MV-4-11 (cell line): ENCODE measurements at regions not wholly inside any gene's neighbourhood (a gene's known extent, or its start where the extent isn't known, plus 50 kb on each side); places are given as distances from the start of the nearest gene placed in this dataset.

Experiments used
- DNase-seq: peaks from one replicate; lab custom pipeline; 2025; lab: John Stamatoyannopoulos, UW

DNA sequence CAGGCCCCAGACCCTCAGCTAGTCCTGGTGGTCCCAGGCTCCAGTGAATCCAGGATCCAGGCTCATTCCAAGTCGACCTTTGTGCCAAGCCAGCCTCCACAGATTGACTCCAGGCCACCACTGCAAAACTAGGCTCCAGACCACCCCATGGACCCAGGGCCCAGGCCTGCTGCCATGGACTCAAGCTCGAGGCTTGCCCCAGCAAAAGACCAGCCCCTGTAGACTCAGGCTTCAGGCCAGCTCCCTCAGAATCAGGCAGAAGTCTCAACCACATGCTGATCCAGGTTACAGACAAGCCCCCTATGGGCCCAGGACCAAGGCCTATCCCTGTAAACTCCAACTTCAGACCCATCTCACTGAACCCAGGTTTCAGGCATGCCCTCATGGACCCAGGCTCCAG lies 692.4 kb downstream of the PCDH19 start:
- no peak for DNase-seq

DNA sequence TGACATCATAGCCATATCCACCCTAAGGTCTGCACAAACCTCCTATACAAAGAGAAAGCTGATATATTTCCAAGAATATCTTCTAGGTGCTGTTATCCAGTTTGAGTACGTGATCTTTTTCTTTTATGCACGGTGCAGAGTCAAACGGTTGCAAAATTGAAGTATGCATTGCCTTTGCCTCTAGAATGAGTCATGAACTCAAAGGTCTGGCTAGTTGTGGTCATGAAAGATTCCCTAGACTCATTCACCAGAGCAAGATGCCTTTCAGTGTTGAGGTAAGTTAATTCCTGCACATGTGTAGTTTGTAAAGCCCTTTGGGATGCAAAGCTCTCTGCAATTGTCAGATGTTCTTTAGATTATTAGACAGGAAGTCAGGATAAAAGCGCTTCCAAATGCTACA lies 704.4 kb downstream of the PCDH19 start:
- no peak for DNase-seq

DNA sequence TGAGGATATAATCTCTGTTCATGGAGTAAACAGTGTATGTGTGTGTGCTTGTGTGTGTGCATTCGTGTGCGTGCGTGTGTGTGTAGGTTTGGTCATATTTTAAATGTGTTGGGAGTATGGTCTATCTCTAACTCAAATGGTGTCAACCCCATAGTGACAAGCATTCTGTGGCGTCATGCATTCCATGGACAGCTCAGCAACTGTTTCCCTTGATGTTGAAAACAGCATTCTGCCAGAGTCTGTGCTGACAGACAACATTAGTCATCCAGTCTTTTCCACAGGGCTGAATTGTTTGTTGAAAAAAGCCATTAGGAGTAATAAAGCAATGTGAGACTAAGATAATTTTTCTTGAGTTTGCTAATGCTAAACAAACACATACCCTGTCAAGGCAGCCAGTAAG lies 706.6 kb downstream of the PCDH19 start:
- no peak for DNase-seq

DNA sequence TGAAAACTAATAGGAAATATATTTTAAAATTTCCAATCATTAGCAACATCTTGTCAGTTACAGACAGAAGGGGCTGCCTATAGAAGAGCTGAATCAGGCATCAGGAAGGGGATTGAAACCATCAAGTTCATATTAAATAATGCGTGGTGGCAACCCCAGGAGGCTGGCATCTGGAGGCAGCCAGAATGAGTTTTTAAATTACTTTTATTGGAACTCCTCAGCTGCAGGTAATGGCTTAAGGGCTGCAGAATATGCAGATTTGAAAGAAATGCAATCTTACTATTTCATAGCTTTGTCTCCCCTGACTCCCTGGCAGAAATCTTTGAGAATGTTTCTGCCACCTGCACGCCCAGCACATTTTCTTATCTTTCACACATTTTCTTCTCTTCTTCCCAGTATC lies 711.6 kb downstream of the PCDH19 start:
- no peak for DNase-seq

DNA sequence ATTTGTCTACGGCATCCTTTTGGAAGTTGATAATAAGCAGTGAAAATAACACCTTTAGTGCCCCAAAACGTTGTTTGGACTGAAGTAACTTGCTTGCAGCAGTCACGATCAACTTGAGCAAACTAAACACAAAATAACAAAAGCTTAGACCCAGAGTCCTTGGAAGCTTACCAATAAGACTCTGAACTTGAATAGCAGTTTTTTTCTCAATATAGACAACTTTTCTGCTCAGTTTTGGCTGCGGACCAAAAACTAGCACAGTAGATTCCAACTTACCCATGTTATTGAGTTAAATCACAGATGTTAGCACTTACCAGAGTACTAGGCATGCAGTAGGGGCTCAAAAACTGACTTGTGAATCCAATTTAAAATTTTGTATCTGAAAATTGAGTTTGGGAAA lies 746.9 kb downstream of the PCDH19 start:
- no peak for DNase-seq

DNA sequence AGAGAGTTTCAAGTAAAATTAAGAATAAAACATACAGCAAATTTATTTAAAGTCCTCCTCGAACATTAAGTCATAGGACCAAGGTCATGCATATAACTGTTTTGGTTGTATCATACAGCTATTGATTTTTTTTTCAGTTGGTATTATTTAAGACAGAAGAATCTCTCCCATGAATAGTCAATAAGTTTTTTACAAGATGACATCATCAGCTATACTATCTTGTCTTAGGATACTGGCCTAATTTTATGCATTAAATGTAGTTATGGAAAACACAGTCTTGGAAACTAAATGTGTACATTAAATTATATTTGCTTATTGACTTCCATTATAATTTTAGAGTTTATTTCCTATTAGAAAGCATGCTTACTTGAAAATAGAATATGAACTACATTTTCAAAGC lies 755.9 kb downstream of the PCDH19 start:
- no peak for DNase-seq

DNA sequence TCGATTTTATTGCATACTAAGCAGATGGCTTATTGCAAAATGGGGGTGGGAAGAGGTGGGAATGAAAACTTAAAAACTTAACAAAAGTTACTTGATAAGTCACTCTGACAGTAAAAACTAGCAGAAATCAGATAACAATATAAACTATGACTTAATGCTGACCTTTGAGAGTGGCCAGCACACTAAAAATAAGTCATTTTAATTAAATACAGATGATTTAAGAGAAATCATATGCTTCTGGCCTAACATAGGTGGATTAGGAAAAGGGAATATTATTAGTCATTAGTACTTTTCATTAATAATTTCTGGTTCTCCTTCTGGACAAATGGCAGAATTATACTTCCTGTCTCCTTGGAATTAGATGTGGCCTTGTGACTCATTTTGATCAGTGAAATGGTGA lies 756.7 kb downstream of the PCDH19 start:
- no peak for DNase-seq

DNA sequence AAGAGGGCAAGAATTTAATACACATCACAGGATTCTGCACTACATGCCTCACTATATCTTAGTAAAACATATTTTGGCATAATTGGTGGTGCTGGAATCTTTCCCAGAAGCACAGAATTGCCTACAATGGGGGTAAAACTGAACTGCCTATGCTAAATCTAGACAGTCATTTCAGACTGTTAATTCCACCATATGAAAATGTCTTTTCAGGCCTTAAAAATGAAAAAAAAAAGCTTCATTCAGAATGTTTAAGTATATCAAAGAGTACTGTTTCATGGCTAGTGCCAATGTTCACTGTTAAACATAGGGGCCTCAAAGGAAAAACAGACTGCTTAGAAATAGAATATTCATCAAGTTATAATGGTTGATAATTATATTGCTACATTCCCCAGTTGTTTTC lies 797.0 kb downstream of the PCDH19 start:
- no peak for DNase-seq

DNA sequence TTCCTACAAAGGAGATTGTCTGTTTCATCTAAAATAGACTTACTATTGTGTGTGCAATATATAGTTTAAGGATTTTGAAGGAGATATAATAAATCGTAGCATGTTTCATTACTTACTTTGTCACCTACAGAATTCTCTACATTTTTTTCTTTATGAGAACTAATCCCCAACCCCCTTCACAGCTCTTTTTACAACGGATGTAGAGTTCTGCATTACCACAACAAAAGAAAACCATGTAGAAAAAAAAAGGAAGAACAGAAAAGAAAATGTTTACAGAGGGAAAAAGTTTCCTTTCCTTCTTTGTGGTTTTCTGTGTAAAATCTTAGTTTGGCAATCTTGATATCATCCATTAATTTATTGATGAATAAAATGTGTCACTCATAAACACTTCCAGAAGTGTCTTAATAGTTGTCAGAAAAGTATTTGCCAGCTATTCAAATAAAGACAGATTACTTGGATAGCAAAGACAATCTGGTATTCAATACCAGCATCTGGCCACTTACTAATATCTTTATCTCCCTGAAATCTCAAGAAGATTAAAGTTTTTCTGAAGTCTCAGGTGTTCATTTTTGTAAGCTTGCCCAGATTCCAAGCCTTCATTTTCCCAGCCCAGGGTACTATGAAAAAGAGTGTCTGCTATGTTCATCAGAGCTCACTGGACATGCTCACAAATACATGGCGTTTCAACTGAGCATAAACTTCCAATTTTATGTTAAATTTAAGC lies 806.8 kb downstream of the PCDH19 start:
- DNase-seq: no peak

DNA sequence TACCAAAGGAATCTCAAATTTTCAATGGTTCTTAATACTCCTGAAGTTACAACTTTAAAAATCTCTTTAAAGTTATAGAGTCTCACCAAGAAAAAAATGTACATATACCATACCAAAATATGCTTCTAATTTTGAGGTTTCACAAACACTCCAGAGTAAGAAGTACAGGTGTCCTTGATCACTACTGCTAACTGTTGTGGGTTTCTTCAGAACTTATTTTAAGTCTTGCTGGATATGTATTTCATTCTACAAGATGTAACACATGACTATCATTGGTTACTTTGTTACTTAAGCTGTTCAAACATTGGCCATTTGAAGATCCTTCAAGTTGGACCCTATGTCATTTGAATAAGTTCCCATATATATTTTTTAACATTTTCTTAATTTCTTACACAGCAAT lies 808.0 kb downstream of the PCDH19 start:
- DNase-seq: no peak

DNA sequence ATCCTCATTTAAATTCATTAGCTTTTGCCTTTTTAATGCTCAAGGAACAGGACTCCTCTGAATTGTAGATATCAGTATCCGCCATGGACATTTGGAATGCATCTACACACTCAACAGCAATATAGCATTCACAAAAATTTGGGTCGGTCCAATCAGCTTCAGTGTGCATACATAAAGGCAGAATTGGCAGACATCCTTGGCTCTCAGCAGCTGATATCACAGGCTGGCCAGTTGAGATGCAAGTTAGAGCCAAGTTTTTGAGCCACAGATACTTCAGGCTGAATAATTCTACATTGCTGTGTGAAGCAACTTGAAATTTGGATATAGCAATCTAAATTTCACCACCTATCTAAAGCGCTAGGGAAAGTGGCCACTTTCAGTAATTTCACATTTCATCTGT lies 821.1 kb downstream of the PCDH19 start:
- DNase-seq: no peak

DNA sequence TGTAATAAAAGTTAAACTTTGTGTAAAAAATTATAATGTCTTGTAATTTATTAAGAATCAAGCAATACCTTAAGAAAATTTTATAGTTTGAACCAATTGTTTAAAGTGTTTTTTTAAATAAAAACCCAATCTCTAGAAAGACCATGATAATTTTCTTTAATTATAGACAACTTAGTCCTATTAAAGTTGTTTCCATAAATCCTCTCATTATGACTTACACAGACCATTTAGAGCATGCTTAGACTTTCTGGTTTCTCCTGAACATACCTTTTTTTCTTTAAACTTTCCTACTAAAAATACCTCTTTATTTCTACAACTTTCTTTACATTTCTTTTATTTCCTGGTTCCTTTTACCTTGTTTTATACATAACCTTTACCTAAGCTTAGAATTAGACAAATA lies 837.4 kb downstream of the PCDH19 start:
- no peak for DNase-seq

DNA sequence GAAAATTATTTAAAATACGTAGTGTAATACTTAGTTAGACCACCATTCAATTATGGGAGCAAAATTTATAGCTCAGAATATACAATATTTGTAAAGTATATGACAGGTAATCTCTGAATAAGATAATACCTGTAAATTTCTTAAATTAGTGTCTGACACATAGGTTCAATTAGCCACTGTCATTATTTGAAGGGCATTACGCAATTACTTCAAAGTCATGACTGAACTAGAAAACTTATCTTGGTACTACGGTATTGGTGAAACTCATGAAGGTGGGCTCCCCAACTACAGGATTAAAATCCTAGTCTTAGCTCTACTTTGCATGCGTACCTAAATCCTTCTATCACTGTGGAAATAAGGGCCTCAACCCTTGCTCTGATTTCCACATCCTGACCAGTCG lies 860.7 kb downstream of the PCDH19 start:
- DNase-seq: no peak

DNA sequence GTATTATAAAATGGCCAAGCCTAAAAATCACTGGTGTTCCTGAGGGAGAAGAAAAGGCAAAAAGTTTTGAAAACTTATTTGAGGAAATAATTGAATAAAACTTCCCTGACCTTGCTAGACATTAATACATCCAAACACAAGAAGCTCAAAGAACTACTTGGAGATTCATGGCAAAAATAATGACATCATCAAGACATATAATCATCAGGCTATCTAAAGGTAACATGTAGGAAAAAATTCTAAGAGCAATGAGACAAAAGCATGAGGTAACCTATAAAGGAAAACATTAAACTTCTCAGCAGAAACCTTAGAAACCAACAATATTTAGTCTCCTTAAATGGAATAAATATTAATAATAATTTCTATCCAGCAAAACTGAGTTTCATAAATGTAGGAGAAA lies 887.6 kb downstream of the PCDH19 start:
- no peak for DNase-seq

DNA sequence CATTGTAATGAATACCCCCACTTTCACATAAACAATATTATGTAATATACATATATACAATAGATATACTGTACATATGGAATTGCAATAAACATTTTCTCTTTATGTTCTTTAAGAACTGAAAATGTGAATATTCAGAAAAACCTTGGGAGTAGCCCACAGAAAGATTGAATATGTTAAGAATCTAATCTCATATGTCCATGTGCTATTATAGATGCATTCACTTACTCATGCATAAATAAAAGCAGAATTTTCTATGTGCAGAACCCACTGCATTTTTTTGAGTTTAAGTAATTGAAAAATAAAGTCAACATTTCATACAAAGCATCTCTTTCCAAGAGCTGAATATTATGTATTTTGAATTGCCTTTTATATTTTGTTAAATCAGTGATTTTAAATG lies 902.3 kb downstream of the PCDH19 start:
- no peak for DNase-seq

DNA sequence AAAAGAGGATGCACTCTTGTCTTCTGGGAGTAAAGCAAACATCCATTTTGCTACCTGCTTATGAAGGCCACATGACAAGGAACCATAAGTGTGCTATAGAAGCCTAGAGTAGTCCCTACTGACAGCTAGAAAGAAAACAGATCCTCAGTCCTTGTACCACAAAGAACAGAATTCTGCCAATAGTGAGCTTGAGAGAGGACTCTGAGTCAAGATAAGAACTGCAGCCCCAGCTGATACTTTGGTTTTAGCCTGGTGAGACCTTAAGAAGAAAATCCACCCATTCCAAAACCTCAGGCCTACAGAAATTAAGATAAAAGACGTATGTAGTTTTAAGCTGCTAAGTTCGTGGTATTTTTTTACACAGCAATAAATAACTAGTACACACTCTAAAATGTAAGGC lies 914.6 kb downstream of the PCDH19 start:
- no peak for DNase-seq

DNA sequence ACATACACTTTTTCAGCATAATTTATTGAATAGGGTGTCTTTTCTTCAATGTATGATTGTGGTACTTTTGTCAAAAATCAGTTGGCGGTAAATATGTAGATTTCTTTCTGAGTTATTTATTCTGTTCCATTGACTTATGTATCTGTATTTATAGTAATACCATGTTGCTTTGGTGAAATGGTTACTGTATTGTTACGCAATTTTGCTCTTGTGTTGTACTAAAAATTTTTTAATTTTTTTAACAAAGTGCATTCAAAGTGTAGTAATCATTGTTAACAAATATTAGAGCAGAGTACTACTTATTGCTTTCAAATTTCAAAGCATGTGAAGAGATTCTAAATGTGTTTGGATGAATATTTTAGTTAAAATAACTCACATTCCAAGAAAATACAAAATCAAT lies 915.4 kb downstream of the PCDH19 start:
- no peak for DNase-seq

DNA sequence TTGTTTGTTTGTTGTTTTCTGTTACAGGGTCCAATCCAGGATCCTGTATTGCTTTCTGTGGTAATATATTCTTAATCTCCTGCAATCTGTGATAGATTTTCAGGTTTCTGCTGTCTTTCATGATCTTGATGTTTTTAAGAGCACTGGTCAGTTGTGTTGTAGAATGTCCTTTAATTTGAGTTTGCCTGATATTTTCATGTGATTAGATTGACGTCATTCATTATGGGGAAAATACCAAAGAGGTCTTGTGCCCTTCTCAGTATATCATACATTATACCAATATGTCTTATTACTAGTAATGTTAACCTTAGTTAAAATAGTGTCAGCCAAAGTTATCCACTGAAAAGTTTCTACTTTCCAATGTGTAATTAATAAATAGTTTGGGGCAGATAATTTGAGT lies 929.3 kb downstream of the PCDH19 start:
- no peak for DNase-seq

DNA sequence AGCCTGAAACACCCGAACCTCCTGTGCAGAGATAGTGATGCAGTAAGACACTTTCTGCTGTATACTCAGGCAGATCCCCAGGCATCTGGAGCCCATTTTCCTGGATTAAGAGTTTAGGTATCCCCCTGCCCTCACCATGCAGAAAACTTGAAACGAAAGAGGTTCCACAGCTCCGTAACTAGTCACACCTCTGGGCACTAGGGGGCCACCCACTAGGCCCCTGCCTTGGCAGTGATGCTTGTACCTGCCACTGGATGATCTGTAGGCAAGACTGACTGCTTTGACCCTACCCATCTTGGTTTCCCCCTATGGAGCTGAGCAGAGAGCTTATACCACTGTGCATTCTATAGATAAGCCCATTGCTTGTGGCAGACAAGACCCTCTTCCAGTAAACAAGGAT lies 940.6 kb downstream of the PCDH19 start:
- no peak for DNase-seq

DNA sequence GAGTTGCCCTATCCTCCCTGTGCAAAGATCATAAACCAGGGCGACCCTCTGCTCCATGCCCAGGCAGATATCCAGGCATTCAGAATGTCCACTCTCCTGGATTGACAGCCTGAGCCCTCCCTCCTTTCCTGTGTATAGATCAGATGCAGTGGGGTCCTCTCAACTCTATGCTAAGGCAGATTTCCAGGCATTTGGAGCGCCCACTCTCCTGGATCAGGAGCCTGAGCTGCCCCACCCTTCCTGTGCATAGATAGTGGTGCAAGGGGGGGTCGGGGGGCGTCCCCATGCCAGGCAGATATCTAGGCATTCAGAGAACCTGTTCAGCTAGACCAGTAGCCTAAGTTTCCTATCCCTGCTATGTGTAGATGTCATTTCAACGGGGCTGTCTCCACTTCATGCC lies 941.1 kb downstream of the PCDH19 start:
- DNase-seq: no peak

DNA sequence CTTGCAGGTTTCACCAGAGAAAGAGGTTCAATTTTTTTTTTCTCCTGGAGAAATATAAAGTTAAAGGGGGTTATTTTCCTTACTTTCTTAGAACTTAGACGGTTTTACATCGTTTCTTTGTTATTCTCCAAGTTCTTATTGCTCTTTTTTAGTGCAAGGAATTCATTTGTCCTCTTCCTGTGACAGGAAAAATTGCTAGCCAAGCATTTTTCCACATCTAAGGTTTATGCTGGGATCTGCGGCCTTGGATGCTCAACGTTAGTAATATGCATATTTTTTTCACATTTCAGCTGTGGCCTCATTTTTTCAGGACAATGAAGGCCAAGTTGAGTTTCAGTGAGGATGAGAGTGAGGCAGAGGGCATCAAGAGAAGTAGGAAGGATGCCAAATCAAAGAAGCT lies 948.9 kb downstream of the PCDH19 start:
- DNase-seq: no peak

DNA sequence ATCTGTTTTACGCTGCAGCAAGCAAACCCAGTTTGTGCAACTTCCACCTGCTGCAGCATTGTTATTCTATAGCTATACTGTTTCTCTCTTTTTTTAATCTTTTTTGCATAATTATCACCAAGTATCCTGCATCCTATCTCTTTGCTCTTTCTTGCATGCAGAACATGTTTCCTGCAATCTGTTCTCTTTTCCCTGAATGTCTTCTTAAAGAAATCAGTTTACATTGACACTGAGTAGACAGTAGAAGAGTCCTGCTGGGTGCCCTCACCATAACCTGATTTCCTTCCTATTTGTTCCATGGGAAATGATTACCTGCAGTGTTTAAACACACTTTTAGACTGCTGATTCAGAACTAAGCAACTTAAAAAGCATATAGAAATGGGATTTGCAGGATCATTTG lies 964.7 kb downstream of the PCDH19 start:
- DNase-seq: no peak

DNA sequence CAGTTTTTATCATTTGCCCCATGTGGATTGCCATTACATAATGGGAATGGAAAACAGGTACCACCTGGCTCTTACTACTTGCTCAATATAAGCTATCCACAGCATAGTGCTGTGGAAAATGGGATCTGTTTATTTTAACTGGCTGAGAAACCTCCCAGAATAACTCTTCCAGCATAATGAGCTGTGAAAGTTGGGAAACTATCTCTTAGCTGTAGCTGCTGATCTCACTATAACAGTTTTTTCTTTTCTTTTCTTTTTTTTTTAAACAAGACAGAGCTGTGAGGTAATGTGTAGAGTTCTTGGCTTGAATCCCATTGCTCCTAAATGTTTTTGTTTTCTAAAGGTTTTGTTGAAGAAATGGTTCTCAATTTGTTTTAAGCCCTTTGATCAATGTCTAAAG lies 988.3 kb downstream of the PCDH19 start:
- DNase-seq: no peak

DNA sequence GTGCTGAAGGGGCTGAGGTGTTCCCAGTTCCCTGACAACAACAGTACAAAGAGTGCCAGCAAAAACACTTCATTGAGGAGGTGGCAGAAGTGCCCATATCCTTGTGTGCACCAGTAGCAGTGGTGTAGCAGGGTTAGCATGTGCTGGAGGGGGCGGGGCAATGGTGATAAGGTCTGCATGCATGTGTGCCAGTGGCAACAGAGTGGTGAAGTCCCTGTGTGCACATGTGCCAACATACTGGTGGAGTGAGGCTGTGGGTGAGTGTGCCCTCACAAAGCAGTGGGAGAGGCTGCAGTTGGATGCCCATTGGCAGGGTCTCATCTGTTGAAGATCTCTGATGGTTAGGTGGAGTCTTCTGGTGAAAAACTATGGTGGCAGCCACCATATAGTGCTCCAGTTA lies 994.6 kb downstream of the PCDH19 start:
- DNase-seq: no peak

DNA sequence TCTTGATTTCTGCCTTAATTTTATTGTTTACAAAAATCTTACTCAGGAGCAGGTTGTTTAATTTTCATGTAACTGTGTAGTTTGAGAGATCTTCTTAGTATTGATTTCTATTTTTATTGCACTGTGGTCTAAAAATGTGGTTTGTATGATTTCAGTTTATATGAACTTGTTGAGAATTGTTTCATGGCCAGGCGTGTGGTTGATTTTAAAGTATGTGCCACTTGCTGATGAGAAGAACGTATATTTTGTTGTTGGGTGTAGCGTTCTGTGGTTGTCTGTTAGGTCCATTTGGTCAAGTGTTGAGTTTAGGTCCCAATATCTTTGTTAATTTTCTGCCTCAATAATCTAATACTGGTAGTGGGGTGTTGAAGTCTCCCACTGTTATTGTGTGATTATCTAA lies 996.8 kb downstream of the PCDH19 start:
- no peak for DNase-seq
